Calu3 (cell line): ENCODE measurements at regions not wholly inside any gene's neighbourhood (a gene's known extent, or its start where the extent isn't known, plus 50 kb on each side); places are given as distances from the start of the nearest gene placed in this dataset.
"Not testable (repeated sequence)": the region's sequence is repeated elsewhere in the genome, so short reads cannot be mapped to it uniquely, and the experiment has no call there.

ENCODE experiments used
- BruUV-seq: library from RNA; stranded (reverse); fragments of 400-500 nt; replicated peaks from 2 replicates; lab custom pipeline; 2021; lab: Mats Ljungman, UMichigan
- CTCF ChIA-PET: fragments of 300-600 bp; sonication (Branson Sonifier 250); formaldehyde crosslinking; loops from one replicate; lab custom pipeline; 2022; ENCODE audit warnings: antibody characterized with exemption; lab: Charles Lee
- DNase-seq: peaks from one replicate; pipeline ENCODE4 v3.0.0; 2022
- H3K27ac Mint-ChIP-seq: one replicate; pipeline ENCODE4 v1.8.0; 2022; ENCODE audit warnings: mixed read lengths; ENCODE audit not compliant: unreplicated experiment
- H3K27me3 Mint-ChIP-seq: one replicate; pipeline ENCODE4 v1.8.0; 2022; ENCODE audit warnings: mixed read lengths; ENCODE audit not compliant: unreplicated experiment
- H3K36me3 Mint-ChIP-seq: one replicate; pipeline ENCODE4 v1.8.0; 2022; ENCODE audit warnings: mild to moderate bottlenecking, moderate library complexity, mixed read lengths; ENCODE audit not compliant: insufficient read depth, unreplicated experiment
- H3K4me1 Mint-ChIP-seq: one replicate; pipeline ENCODE4 v1.8.0; 2022; ENCODE audit warnings: mild to moderate bottlenecking, low read depth, mixed read lengths; ENCODE audit not compliant: unreplicated experiment
- H3K4me3 Mint-ChIP-seq: one replicate; pipeline ENCODE4 v1.8.0; 2022; ENCODE audit warnings: mild to moderate bottlenecking, low read depth, moderate library complexity, mixed read lengths; ENCODE audit not compliant: unreplicated experiment
- H3K9me3 Mint-ChIP-seq: one replicate; pipeline ENCODE4 v1.8.0; 2022; ENCODE audit warnings: low read depth, mixed read lengths; ENCODE audit not compliant: unreplicated experiment
- CTCF ChIP-seq: fragments of 200-600 bp; IDR thresholded peaks from one replicate; pipeline ENCODE4 v1.8.0; 2022; ENCODE audit warnings: antibody characterized with exemption; ENCODE audit not compliant: unreplicated experiment
- intact Hi-C: fragments of 100-400 bp; cut with micrococcal nuclease; formaldehyde crosslinking; loops from one replicate; pipeline ENCODE4 v1.10.0; 2022; ENCODE audit not compliant: unreplicated experiment

GRCh38 chr1:172851077-172851476 is 192.2 kb downstream of the FASLG start:
- Mint-ChIP-seq H3K27me3 (no peaks in the 10 kb centered on the region), H3K4me1 (peaks cover 21% of the 10 kb centered on the region), H3K4me3 (no peak overlapping the region), H3K9me3 (peaks cover 5% of the 10 kb centered on the region), H3K27ac (no peak overlapping the region), H3K36me3 (no peaks in the 10 kb centered on the region)
- intact Hi-C loops = no loop called here
- DNase-seq = no peak
- CTCF ChIA-PET = no interaction called here
- BruUV-seq = no TSS peak
- no peak for TF ChIP-seq CTCF

GRCh38 chr1:172851856-172852255 is 193.0 kb downstream of the FASLG start:
- Mint-ChIP-seq H3K4me3 (no peak overlapping the region), H3K36me3 (no peaks in the 10 kb centered on the region), H3K9me3 (peaks cover 10% of the 10 kb centered on the region), H3K4me1 (peaks cover 21% of the 10 kb centered on the region), H3K27me3 (no peaks in the 10 kb centered on the region), H3K27ac (no peak overlapping the region)
- TF ChIP-seq CTCF = no peak
- intact Hi-C loops = no loop called here
- BruUV-seq = no TSS peak
- CTCF ChIA-PET = no interaction called here
- no peak for DNase-seq

GRCh38 chr1:172855983-172856382 is 194.8 kb downstream of the TNFSF18 start:
- CTCF ChIA-PET, DNase-seq, BruUV-seq, intact Hi-C loops, H3K27me3 Mint-ChIP-seq, H3K27ac Mint-ChIP-seq, H3K4me3 Mint-ChIP-seq, H3K36me3 Mint-ChIP-seq: not testable (repeated sequence)
- Mint-ChIP-seq H3K4me1 (peaks cover 27% of the 10 kb centered on the region), H3K9me3 (peaks cover 11% of the 10 kb centered on the region)

- DNase-seq = no peak
- H3K9me3 Mint-ChIP-seq = no peaks in the 10 kb centered on the region
- CTCF ChIA-PET = no interaction called here
- H3K4me3 Mint-ChIP-seq = no peak overlapping the region
- H3K4me1 Mint-ChIP-seq = peaks cover 8% of the 10 kb centered on the region
- no peak for TF ChIP-seq CTCF
- intact Hi-C loops = no loop called here
- no peaks in the 10 kb centered on the region for H3K36me3 Mint-ChIP-seq
- no peaks in the 10 kb centered on the region for H3K27me3 Mint-ChIP-seq
- no TSS peak for BruUV-seq
- H3K27ac Mint-ChIP-seq = no peak overlapping the region
Measured at GRCh38 chr1:172863031-172863430, 187.7 kb downstream of the TNFSF18 start.

- Mint-ChIP-seq H3K27me3 (no peaks in the 10 kb centered on the region), H3K9me3 (no peaks in the 10 kb centered on the region), H3K27ac (no peak overlapping the region), H3K4me3 (no peak overlapping the region), H3K36me3 (no peaks in the 10 kb centered on the region), H3K4me1 (peaks cover 9% of the 10 kb centered on the region)
- BruUV-seq = no TSS peak
- CTCF ChIA-PET = no interaction called here
- no peak for TF ChIP-seq CTCF
- intact Hi-C loops = no loop called here
- DNase-seq = no peak
Measured at GRCh38 chr1:172867216-172867818, 183.4 kb downstream of the TNFSF18 start.
